ENCODE measurements at regions not wholly inside any gene's neighbourhood (a gene's known extent, or its start where the extent isn't known, plus 50 kb on each side); places are given as distances from the start of the nearest gene placed in this dataset.
A peak's percentile ranks its signal among the peaks of the same experiment; 100 is the strongest.

DNA sequence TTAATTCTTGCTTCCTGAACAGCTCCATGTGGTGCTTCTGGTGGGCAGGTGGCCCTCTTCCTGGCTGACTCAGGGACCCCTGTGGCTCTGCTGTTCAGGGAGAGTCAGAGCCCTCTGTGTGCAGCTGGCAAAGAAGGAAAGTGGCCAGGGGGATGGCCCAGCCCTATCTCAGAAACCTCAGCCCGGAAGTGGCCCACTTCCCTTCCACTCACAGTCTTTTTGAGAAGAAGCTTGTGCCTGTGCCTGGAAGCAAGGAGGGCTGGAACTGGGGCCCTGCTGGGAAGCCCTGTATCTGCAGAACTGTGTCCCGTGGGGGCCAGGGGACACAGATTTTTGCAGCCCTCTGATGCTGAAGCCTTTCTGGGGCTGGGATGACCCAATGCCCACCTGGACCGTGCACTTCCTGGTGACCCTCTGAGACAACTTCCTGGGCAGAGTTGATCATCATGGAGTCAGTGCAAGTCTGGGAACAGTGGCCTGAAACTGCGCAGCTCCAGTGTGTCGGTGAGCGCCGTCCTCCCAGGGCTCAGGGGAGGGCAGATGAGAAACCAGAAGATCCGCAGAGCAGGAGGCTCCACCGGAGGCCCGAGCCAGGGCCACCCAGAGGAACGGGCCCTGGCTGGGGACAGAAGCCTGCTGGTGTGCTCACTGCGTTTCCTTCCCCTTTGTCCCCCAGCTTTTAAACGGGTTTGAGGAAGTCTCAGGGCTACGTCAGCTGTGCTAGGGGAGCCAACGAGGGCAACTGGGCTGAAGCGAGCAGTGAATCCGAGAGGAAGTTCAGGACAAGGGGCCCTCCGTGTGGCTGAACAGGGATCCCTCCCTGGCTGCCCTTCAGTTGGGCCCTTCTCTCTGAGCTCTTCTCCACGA is 217.4 kb upstream of the RTL1 start:
- no peak overlapping the region for H3K4me3 ChIP-seq (ENCODE audit: low read length)
- peak; percentile 82 for DNase-seq (ENCODE audit: low read depth, low spot score)

DNA sequence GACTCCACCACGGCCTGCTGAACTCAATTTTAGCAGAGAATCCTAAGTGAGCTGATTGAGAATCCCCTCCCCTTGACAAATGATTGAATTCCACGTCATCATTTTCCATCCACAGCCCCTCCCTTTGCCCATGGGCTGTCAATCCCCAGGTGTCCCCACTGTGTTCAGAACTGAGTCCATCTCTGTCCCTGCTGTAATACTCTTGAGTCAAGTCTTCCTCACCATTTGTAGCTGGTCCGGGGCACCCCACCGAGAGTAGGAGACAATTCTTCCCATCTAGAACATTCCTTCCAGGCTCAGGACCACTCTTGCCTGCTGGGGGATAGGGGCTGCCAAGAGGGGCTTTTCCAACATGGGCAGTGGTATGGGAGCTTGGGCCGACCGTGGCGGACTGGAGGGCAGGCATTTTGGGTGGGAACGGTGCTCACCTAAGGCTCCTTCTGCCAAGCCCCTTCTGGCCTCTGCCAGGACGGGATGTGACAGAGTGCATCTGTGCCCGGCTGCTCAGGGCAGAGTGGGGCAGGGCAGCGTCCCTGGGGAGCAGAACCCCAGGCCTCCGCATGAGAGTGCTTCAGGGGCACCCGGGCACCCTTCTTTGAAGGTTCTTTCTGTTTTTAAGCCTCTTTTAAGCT is 218.1 kb upstream of the RTL1 start:
- H3K4me3 ChIP-seq (ENCODE audit: low read length), result no peak overlapping the region

DNA sequence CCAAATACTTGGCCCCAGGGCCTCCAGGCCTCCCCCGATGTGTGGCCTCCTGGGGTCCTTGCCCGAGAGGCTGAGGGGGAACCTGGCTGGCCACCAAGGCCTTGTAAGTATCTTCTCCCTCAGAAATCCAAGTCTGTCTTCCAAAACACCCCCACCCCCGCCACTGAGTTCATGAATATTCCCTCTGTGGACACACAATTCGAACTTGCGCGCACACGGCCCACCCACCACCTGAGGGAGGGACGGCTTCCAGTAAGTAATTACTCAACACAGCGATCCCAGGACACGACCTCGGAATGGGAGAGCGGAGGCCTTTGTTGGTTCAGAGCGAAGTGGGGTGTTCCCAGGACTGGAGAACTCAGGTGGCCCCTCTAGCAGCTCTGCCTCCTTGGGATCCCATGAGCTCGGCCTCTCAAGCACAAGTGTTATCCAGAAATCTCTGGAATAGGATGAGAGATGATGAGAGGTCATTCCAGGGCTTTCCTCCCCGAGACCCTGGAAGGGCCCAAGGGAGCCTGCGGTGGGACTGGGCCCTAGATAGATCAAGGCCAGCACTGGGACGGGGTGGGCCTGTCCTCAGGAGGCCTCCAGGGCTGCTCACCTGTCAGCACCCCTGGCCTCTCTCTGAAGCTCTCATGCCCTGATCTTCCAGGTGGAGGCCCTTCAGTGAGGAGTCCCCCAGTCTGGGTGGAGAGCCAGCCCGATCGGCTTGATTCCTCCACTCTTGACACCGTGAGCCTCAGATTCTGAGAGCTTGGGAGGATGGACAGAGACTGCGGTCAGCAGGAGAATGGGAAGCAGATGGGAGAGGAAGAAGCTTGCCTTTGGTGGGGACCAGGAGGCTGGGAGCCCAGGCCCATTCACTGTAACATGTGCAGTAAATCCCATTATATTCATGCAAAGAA is 219.0 kb upstream of the RTL1 start:
- no peak overlapping the region for H3K4me3 ChIP-seq (ENCODE audit: low read length)
- no peak for DNase-seq (ENCODE audit: low read depth, low spot score)

More for the DNA sequence above, 218.1 kb upstream of the RTL1 start:
- DNase-seq (ENCODE audit: low read depth, low spot score), result no peak

DNA sequence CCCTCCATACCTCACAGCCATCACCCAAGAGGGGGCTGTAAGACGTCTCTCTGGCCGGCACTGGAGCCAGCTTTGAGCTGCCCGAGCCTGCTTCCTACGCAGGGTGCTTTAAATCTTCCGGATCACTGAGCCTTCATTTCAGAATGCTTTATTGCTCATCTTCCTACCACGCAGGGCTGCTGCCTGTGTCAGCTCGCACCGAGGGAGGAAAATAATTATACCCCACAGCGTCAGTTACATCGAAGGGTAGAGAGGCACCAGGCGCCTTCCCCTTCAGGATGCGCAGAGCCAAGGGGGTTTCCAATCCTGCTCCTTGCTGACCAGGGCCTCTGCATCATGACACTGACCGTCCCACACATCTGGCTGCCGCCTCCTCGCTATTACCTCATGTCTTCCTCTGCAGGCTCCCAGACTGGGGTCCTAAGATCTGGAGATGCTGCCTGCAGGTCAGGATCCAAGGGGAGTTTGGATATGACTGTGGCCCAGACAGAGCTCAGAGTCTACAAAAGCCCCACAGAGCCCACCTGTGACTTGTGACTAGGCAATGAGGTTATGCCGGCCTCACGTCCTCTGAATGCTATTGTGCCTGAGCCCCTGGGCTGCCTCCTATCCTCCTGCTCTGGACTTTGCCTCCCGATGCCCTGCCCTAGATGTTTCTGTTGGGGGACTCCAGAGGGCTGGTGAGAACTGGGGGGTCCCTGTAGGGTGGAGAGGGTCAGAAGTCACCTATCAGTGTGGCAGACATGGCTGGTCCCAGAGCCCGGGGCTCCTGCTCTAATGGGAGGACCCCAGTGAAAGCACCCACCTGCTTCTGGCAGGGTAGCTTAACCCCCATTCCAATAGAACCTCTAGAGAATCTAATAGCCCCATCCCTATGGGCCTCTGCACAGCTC is 220.3 kb upstream of the RTL1 start:
- no peak overlapping the region for H3K4me3 ChIP-seq (ENCODE audit: low read length)
- no peak for DNase-seq (ENCODE audit: low read depth, low spot score)

DNA sequence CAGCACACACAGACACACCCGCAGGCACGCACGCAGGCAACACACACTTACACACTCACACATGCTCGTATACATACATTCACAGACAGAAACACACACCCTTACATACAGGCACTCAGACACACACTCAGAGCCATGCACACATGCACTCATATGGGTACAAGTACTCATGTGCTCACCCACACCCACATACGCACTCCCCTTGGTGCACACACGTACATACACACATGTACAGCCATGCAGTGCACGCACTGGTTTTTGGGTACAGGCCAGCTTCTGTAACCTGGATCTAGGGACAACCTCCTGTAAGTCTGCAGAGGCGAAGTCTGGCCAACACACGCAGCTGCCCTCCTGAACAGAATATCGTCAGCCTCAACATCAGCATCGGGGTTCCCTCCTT is 221.3 kb upstream of the RTL1 start:
- H3K4me3 ChIP-seq (ENCODE audit: low read length), result no peak overlapping the region
- DNase-seq (ENCODE audit: low read depth, low spot score), result no peak

DNA sequence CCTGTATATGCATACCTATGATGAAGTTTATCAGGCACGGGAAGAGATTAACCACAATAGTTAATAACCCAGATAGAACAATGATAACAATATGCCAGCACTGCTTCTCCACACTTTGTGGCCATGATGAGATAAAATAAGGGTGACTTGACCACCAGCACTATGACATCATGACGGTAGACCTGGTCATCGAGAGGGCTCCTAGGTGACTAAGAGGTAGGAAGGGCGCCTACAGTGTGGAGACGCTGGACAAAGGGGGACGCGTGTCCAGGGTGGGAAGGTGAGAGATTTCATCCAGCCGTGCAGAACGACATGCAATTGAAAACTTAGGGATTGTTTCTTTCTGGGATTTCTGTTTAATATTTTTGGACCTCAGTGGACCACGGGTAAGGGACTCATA is 221.8 kb upstream of the RTL1 start:
- DNase-seq (ENCODE audit: low read depth, low spot score), result no peak

DNA sequence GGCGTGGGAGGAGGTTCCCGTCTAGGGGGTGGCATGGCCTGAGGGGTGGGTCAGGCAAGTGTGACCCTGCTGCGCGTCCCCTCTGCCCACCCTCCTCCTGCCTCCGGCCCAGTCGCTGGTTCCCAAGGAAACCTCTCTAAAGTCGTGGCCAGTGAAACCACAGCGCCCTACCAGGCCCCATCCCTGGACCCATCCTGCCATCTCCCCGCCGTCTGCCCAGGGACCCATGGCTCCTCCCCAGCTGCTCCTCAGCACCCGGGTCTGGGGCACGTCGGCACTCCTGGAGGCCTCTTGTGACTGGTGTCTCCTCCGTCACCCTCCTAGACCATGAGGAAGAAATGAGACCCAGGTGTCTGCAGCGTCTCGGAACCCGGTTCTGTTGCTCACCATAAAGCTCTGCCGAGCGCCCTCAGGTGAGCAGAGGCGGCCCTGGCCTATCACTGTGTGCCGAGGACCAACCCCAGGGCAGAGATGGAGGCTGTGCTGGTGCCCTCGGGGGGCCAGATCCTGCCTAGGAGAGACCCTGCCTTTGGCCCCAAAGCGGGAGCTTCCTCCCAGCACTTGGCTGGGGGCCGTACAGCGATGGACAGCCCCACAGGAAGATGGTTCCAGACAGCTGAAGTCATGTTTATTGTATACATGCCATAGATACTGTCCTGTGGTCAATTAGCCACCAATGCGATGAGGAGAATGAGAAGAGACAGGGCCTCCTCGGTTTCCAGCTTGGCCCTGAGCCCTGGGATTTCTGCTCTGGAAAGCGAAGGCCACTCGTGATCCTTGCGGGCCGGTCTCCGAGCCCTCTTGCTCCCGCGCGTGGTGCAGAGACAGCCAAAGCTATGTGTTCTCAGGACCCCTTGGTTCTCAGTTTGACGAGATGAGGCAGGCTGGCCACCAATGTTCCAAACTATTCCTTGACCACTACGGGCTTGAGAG is 222.5 kb upstream of the RTL1 start:
- H3K4me3 ChIP-seq (ENCODE audit: low read length), result no peak overlapping the region
- DNase-seq (ENCODE audit: low read depth, low spot score), result no peak

More for the DNA sequence above, 221.8 kb upstream of the RTL1 start:
- no peak overlapping the region for H3K4me3 ChIP-seq (ENCODE audit: low read length)

DNA sequence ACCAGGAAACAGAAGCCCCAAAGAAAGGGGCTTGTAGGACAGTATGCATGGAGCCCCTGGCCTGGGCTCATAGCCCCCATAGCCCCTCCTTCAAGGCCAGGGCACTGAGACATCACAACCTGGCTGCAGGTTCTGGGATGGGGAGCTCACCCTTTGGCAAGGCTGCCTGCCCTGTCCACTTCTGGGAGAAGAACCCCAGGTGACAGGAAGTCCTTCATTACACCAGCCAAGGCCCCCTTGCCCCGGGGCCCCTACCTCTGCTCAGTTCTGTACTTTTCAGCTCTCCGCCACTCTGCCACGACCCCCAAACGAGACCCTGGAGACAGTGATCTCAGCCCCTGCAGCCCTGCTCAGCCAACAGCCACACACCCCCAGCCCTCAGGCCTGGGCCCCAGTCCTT is 223.2 kb upstream of the RTL1 start:
- H3K4me3 ChIP-seq (ENCODE audit: low read length), result no peak overlapping the region
- DNase-seq (ENCODE audit: low read depth, low spot score), result no peak

DNA sequence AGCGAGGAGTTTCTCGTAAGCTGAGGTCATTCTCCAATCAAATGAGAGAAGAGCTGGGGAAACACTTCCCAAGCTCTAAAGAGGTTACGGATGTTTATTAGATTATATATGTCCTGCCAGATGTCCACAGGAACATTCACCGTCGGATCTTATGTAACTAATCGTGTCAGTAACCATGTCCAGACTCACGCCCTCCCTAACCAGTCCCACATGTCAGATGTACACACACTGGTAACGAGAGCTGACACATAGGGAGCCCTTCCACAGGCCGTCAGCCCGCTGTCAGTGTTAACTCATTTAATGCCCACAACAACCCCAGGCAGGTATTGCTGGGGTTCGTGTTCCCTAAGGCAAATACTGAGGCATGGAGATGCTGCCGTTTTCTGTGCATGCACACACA is 223.7 kb upstream of the RTL1 start:
- no peak for DNase-seq (ENCODE audit: low read depth, low spot score)
- H3K4me3 ChIP-seq (ENCODE audit: low read length), result no peak overlapping the region

DNA sequence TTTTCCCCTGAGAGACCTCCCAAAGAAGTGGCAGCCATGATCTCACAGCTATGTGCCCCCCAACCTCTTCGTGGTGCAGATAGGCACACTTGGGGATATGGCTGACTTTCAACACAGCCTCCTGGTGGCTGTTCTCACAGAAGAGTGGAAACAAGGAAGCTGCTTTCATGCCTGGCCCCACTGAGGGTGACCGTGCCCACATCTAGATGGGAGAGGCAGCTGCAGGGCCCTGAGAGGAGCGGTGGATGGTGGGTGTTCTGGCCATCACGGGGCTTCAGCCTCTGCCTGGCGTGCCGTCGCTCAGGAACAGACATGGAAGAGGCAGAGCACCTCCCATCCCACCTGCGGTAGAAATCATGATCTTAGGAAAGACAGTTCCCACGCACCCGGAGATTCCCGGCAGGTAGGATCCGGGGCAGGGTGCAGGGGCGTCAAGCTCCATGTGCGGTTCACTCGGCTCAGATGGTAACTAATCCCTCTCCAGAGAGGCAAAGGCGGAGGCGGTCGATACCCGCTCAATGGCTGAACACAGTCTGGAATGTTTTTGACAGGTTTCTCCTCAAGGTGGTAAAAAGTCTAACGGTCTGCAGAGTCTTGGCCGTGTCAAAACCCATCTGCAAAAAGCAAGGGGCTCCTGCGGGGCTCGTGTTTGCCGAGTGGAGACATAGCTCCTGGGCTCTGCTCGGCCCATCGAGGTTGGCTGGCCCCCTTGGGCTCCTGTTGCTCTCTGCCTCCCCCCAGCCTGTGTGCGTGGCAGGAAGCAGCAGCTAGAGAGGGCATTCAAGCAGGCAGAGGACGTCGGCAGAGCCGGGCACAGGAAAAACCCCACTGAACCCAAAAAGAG is 225.2 kb upstream of the RTL1 start:
- no peak overlapping the region for H3K4me3 ChIP-seq (ENCODE audit: low read length)
- DNase-seq (ENCODE audit: low read depth, low spot score), result no peak

DNA sequence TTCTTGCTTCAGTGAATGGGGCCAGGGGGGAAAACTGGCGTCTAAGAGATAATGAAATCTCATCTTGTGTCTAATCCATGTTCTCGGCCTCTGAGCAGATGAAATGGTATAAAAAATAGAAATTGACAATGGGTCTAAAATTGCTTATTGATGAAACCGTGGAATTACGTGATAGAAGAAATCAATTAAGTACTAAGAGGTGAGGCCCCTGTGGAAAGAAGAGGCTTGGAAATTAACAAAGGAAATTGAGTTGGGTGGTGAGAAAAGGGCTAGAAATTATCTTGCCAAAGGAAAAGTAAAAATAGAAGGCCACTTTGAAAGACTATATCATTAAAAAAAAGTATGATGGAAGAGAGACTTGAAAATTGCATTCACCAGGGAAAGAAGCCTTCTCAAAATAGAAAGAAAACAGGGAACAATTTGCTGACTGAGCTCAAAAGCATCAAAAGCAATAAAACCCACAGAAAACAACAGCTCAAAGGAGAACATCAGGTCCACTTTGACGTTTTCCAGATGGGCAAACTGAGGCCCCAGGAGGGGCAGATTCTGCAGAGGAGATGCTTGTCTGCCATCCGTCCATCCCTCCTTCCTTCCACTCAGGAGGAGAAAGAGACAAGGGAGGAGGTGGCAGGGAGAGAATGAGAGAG is 226.1 kb upstream of the RTL1 start:
- H3K4me3 ChIP-seq (ENCODE audit: low read length), result no peak overlapping the region

DNA sequence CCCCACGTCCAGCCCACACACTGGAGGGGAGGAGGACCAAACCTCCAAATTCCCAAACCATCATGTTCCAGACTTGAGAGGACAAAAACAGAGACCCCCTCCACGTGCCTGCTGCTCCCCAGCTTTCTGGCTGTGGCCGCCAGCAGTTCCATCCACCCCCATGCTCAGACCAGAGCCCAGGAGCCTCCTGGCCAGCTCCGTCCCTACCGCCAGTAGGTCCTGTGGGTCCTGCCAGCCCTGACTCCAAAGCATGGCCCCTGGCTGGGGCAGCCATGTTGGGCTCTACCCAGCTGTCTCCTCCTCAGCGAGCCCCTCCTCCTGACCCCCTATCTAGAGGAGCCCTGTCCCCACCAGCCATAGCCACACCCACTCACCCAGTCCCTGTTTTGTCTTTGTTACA is 227.3 kb upstream of the RTL1 start:
- no peak for DNase-seq (ENCODE audit: low read depth, low spot score)
- H3K4me3 ChIP-seq (ENCODE audit: low read length), result no peak overlapping the region

More for the DNA sequence above, 226.1 kb upstream of the RTL1 start:
- no peak for DNase-seq (ENCODE audit: low read depth, low spot score)

DNA sequence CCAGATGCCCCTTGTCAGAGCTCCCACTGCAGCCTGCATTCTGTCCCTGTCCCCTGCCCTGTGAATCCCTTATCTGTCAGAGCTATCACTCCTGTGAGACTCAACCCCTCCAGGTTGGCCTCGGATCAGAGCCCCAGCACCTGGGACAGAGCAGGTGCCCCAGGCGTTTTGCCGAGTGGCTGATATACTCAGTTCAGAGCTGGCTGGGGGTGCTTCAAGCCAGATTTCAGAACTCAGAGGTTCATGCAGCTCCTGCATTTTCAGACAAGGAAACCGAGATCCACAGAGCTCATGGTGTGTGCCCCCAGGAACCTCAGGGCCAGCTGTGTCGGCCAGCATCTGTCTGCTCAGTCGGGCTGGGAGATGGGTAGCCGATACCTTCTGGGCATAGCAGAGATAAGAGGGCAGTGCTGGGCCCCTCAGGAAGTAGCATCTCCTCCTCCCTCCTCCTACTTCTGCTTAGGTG is 228.0 kb upstream of the RTL1 start:
- no peak overlapping the region for H3K4me3 ChIP-seq (ENCODE audit: low read length)
- no peak for DNase-seq (ENCODE audit: low read depth, low spot score)

DNA sequence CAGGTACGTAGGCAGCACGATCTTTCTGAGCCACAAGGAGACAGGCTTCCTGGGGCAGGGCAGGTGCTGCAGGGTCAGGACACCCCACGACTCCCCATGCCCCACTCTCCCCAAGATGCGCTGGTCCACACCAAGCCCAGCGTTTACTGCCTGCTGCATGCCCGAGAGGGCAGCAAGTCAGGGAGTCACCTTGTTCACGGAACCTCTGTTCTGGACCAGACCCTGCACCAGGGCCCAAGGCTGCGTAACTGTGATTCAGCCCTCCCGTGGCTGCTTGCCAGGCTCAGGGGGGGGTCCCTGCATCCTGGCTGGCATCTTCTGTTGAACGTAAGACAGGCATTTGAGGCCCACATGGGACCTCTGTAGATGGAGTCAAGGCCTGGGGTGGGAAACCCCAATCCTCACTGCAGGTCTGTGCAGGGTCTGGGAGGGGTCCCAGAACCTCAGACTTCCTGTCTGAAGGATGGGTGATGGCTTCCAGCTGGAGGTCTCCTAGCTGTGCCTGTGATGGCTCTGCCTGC is 228.6 kb upstream of the RTL1 start:
- no peak overlapping the region for H3K4me3 ChIP-seq (ENCODE audit: low read length)
- DNase-seq (ENCODE audit: low read depth, low spot score), result no peak

DNA sequence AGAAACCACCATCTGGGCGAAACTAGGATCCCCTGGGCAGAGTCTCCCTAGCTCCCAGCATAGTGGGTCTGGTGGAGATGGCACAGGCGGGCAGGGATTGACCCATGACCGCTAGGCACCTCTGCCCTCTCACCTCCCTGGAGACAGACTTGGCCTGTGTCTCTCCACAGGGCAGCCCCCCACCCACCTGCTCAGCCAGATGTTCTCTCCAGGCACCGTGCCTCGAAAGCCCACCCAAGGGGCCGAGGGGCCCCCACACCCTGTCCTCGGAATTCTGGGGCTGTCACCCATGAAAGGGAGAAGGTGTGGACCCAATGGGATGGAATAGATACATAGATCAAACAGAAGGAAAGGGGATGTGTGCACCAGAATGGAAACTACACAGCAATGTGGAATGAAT is 229.1 kb upstream of the RTL1 start:
- H3K4me3 ChIP-seq (ENCODE audit: low read length), result no peak overlapping the region
- DNase-seq (ENCODE audit: low read depth, low spot score), result no peak

DNA sequence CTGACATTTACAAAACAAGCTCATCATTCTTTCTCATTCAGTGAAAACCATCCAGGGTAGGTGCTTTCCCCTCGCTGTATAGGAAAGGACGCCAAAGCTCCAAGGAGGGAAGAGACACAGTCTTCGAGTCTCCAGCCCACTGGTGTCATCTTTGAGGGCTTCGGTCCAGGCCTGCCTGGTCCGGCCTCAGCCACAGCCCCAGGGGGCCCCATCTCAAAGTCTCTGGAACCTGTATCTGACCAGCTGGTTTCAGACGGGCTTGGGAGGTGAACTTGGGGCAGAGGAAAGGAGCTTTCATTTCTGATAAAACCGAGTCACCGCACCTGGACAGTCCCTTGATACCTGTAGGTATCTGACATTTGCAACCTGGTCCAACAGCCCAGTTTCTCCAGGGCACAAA is 229.5 kb upstream of the RTL1 start:
- DNase-seq (ENCODE audit: low read depth, low spot score), result no peak

More for the DNA sequence above, 229.5 kb upstream of the RTL1 start:
- no peak overlapping the region for H3K4me3 ChIP-seq (ENCODE audit: low read length)
